HG02884 (cell line): ENCODE measurements at regions not wholly inside any gene's neighbourhood (a gene's known extent, or its start where the extent isn't known, plus 50 kb on each side); places are given as distances from the start of the nearest gene placed in this dataset.
"Not testable (repeated sequence)": the region's sequence is repeated elsewhere in the genome, so short reads cannot be mapped to it uniquely, and the experiment has no call there.

Experiments used
- ATAC-seq: cut with Tn5 transposase; IDR thresholded peaks from one replicate; pipeline ENCODE4 v1.9.1; 2021; ENCODE audit warnings: mild to moderate bottlenecking, moderate library complexity; ENCODE audit not compliant: unreplicated experiment

GRCh38 chr22:15832235-15832634, 142.4 kb downstream of the POTEH start:
- ATAC-seq, result not testable (repeated sequence)

GRCh38 chr22:15835729-15836128, 145.9 kb downstream of the POTEH start:
- ATAC-seq, result not testable (repeated sequence)

GRCh38 chr22:15849772-15850171, 159.9 kb downstream of the POTEH start:
- ATAC-seq, result not testable (repeated sequence)

- not testable (repeated sequence) for ATAC-seq
Observed at GRCh38 chr22:15853716-15854373, 164.0 kb downstream of the POTEH start.

GRCh38 chr22:15854421-15854820, 164.6 kb downstream of the POTEH start:
- ATAC-seq, result not testable (repeated sequence)

- not testable (repeated sequence) for ATAC-seq
Observed at GRCh38 chr22:15854978-15855377, 165.2 kb downstream of the POTEH start.

- not testable (repeated sequence) for ATAC-seq
Observed at GRCh38 chr22:15880926-15881325, 191.1 kb downstream of the POTEH start.

GRCh38 chr22:15904326-15904725, 214.5 kb downstream of the POTEH start:
- not testable (repeated sequence) for ATAC-seq

GRCh38 chr22:15911704-15912103, 221.9 kb downstream of the POTEH start:
- ATAC-seq, result not testable (repeated sequence)

GRCh38 chr22:15919120-15919519, 229.3 kb downstream of the POTEH start:
- not testable (repeated sequence) for ATAC-seq

GRCh38 chr22:15920941-15921340, 231.1 kb downstream of the POTEH start:
- ATAC-seq, result not testable (repeated sequence)

GRCh38 chr22:15922132-15922531, 232.3 kb downstream of the POTEH start:
- not testable (repeated sequence) for ATAC-seq

- not testable (repeated sequence) for ATAC-seq
Observed at GRCh38 chr22:15922666-15923065, 232.8 kb downstream of the POTEH start.

- not testable (repeated sequence) for ATAC-seq
Observed at GRCh38 chr22:15924820-15925219, 235.0 kb downstream of the POTEH start.

- not testable (repeated sequence) for ATAC-seq
Observed at GRCh38 chr22:15927172-15927571, 237.3 kb downstream of the POTEH start.
